ENCODE measurements at regions not wholly inside any gene's neighbourhood (a gene's known extent, or its start where the extent isn't known, plus 50 kb on each side); places are given as distances from the start of the nearest gene placed in this dataset.

DNA sequence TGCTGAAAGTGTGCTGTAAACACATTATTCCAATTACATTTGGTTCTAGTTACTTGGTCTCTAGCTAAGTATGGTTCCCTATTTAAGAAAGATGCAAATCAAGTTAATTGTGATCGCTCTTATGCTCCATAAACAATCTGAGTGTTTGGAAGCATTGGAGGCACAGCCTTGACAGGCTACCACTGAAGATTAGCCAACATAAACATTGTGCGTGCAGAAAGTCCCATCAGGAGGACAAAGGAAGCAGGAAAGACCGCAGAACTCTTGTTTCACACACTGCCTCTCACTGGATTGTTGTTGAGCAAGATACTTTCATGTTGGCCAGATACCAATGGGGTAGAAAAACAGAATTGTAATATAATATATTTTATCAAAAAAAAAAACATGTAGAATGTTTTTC, 814.4 kb downstream of the EFNB2 start:
- no peak for TF ChIP-seq SCRT2 (tag by site-specific recombination; IDR thresholded peaks at IDR 0.05)
- TF ChIP-seq, protein P1, sequence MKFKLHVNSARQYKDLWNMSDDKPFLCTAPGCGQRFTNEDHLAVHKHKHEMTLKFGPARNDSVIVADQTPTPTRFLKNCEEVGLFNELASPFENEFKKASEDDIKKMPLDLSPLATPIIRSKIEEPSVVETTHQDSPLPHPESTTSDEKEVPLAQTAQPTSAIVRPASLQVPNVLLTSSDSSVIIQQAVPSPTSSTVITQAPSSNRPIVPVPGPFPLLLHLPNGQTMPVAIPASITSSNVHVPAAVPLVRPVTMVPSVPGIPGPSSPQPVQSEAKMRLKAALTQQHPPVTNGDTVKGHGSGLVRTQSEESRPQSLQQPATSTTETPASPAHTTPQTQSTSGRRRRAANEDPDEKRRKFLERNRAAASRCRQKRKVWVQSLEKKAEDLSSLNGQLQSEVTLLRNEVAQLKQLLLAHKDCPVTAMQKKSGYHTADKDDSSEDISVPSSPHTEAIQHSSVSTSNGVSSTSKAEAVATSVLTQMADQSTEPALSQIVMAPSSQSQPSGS (tag by site-specific recombination; IDR thresholded peaks at IDR 0.05; ENCODE audit: low read depth), result no peak
- no peak for TF ChIP-seq ZNF10 (tag by site-specific recombination; IDR thresholded peaks at IDR 0.05)
